ENCODE measurements at regions not wholly inside any gene's neighbourhood (a gene's known extent, or its start where the extent isn't known, plus 50 kb on each side); places are given as distances from the start of the nearest gene placed in this dataset.

DNA sequence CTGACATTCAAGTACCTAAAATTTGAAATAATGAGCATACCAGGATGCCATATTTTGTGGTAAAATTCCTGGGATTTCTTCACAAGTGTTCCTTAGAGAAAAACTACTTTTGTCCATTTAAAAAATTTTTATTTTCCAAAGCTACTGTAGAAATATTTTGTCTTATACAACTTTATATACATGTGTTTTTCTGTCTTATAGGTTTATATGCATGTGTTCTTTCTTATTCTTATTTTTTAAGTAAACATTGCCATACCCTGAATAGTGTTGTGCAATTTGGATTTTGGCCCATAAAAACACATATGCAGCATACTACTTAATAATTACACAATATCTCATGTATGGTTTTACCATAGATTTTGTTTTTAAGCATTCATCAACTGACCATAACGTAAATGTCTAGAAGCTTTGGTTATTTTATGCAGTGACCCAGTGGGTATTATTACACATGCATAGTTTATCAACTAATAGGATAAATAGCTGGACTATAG lies 1107.4 kb upstream of the SEL1L start:
- no peak for TF ChIP-seq EZH2 (IDR thresholded peaks at IDR 0.05)
- TF ChIP-seq POLR2AphosphoS5 (IDR thresholded peaks at IDR 0.05; ENCODE audit: borderline replicate concordance, low read depth, low read length): no peak
- TF ChIP-seq FOXP2 (optimal IDR thresholded peaks at IDR 0.05; ENCODE audit: control extremely low read depth, extremely low read length, insufficient read depth): no peak
